ENCODE measurements at regions not wholly inside any gene's neighbourhood (a gene's known extent, or its start where the extent isn't known, plus 50 kb on each side); places are given as distances from the start of the nearest gene placed in this dataset.
A peak's percentile ranks its signal among the peaks of the same experiment; 100 is the strongest.
"Not testable (repeated sequence)": the region's sequence is repeated elsewhere in the genome, so short reads cannot be mapped to it uniquely, and the experiment has no call there.

GRCh38 chr2:89761863-89762262, 1070.4 kb downstream of the RPIA start:
- H3K9ac ChIP-seq (ENCODE audit: low read length); H3K4ac ChIP-seq (ENCODE audit: low read depth in 1 of 2, low read length in 2 of 2); H3K36me3 ChIP-seq (ENCODE audit: control insufficient read depth in 1 of 2, insufficient read depth in 2 of 2, low read depth in 1 of 2, low read length in 2 of 2); H3K4me1 ChIP-seq (ENCODE audit: control insufficient read depth, insufficient read depth, low read depth, low read length); H2BK5ac ChIP-seq (ENCODE audit: low read depth, low read length, poor library complexity, severe bottlenecking); H3K27me3 ChIP-seq (ENCODE audit: control insufficient read depth in 1 of 2, insufficient read depth in 1 of 2, low read length in 2 of 2); H3K23ac ChIP-seq (ENCODE audit: low read length in 2 of 2); H3K18ac ChIP-seq (ENCODE audit: low read depth in 1 of 2, low read length in 2 of 2); H2AFZ ChIP-seq (ENCODE audit: low read depth, low read length); H4K91ac ChIP-seq (ENCODE audit: low read length); H3K4me2 ChIP-seq (ENCODE audit: low read length, poor library complexity, severe bottlenecking); H2BK120ac ChIP-seq (ENCODE audit: low read depth, low read length); H3K27ac ChIP-seq (ENCODE audit: low read length, poor library complexity, severe bottlenecking); H2BK12ac ChIP-seq (ENCODE audit: low read length in 2 of 2); DNase-seq; H3K9me3 ChIP-seq (ENCODE audit: control insufficient read depth, low read length); H3K14ac ChIP-seq (ENCODE audit: low read length in 2 of 2); H4K8ac ChIP-seq (ENCODE audit: low read length); H2BK15ac ChIP-seq (ENCODE audit: low read depth, poor library complexity, severe bottlenecking); H3K79me1 ChIP-seq (replicated peaks; ENCODE audit: low read length, poor library complexity, severe bottlenecking); H2AK5ac ChIP-seq (ENCODE audit: low read length, severe bottlenecking); H3K4me3 ChIP-seq (ENCODE audit: insufficient read depth in 1 of 2, low read depth in 1 of 2, low read length in 2 of 2): not testable (repeated sequence)
- 84% methylated on average over 4 of the region's 4 CpGs for WGBS

- not testable (repeated sequence) for H3K18ac ChIP-seq (ENCODE audit: low read depth in 1 of 2, low read length in 2 of 2); H3K4me3 ChIP-seq (ENCODE audit: insufficient read depth in 1 of 2, low read depth in 1 of 2, low read length in 2 of 2); H2BK5ac ChIP-seq (ENCODE audit: low read depth, low read length, poor library complexity, severe bottlenecking); DNase-seq; H3K23ac ChIP-seq (ENCODE audit: low read length in 2 of 2); H3K36me3 ChIP-seq (ENCODE audit: control insufficient read depth in 1 of 2, insufficient read depth in 2 of 2, low read depth in 1 of 2, low read length in 2 of 2); H3K4me1 ChIP-seq (ENCODE audit: control insufficient read depth, insufficient read depth, low read depth, low read length); H2AFZ ChIP-seq (ENCODE audit: low read depth, low read length); H2BK120ac ChIP-seq (ENCODE audit: low read depth, low read length); H2AK5ac ChIP-seq (ENCODE audit: low read length, severe bottlenecking); H3K9me3 ChIP-seq (ENCODE audit: control insufficient read depth, low read length); H3K27ac ChIP-seq (ENCODE audit: low read length, poor library complexity, severe bottlenecking); H3K14ac ChIP-seq (ENCODE audit: low read length in 2 of 2); H4K8ac ChIP-seq (ENCODE audit: low read length); H2BK12ac ChIP-seq (ENCODE audit: low read length in 2 of 2); H3K9ac ChIP-seq (ENCODE audit: low read length); H3K4ac ChIP-seq (ENCODE audit: low read depth in 1 of 2, low read length in 2 of 2); H2BK15ac ChIP-seq (ENCODE audit: low read depth, poor library complexity, severe bottlenecking); H3K4me2 ChIP-seq (ENCODE audit: low read length, poor library complexity, severe bottlenecking); H3K79me1 ChIP-seq (replicated peaks; ENCODE audit: low read length, poor library complexity, severe bottlenecking)
- WGBS: 83% methylated on average over 13 of the region's 13 CpGs
- Histone ChIP-seq H4K91ac (ENCODE audit: low read length) (peak overlapping the region; percentile 1), H3K27me3 (ENCODE audit: control insufficient read depth in 1 of 2, insufficient read depth in 1 of 2, low read length in 2 of 2) (peaks cover 0 to 15% of the 10 kb centered on the region in 2 experiments)
Observed at GRCh38 chr2:89762461-89763253, 1071.2 kb downstream of the RPIA start.

DNA sequence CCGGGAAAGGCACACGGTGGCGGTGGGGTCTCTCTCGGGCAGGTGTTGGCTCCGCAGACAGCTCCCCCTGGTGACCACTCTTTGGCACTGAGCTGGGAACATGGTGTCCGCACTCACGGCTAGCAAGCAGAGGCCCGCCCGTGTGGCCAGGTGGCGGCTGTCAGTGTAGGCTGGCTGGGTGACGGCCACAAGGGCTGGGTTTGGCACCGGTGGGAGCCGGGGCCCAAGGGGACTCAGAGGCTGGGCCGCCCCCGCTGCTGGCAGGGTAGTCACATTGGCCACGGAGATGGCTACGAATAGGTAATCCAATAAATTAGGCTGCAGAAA, 1071.7 kb downstream of the RPIA start:
- Histone ChIP-seq H3K14ac (ENCODE audit: low read length in 2 of 2) (no peak overlapping the region), H2BK5ac (ENCODE audit: low read depth, low read length, poor library complexity, severe bottlenecking) (no peak overlapping the region), H3K18ac (ENCODE audit: low read depth in 1 of 2, low read length in 2 of 2) (no peak overlapping the region), H2BK12ac (ENCODE audit: low read length in 2 of 2) (no peak overlapping the region), H2BK15ac (ENCODE audit: low read depth, poor library complexity, severe bottlenecking) (no peak overlapping the region), H4K8ac (ENCODE audit: low read length) (no peak overlapping the region), H3K9ac (ENCODE audit: low read length) (no peak overlapping the region), H3K27me3 (ENCODE audit: control insufficient read depth in 1 of 2, insufficient read depth in 1 of 2, low read length in 2 of 2) (peaks cover 0 to 21% of the 10 kb centered on the region in 2 experiments), H2AK5ac (ENCODE audit: low read length, severe bottlenecking) (no peak overlapping the region), H3K79me1 (replicated peaks; ENCODE audit: low read length, poor library complexity, severe bottlenecking) (no peaks in the 10 kb centered on the region), H3K4me1 (ENCODE audit: control insufficient read depth, insufficient read depth, low read depth, low read length) (no peaks in the 10 kb centered on the region), H3K23ac (ENCODE audit: low read length in 2 of 2) (no peak overlapping the region), H2BK120ac (ENCODE audit: low read depth, low read length) (no peak overlapping the region), H3K9me3 (ENCODE audit: control insufficient read depth, low read length) (no peaks in the 10 kb centered on the region), H2AFZ (ENCODE audit: low read depth, low read length) (no peak overlapping the region), H3K4me3 (ENCODE audit: insufficient read depth in 1 of 2, low read depth in 1 of 2, low read length in 2 of 2) (no peak overlapping the region), H3K4ac (ENCODE audit: low read depth in 1 of 2, low read length in 2 of 2) (no peak overlapping the region), H3K4me2 (ENCODE audit: low read length, poor library complexity, severe bottlenecking) (no peak overlapping the region), H4K91ac (ENCODE audit: low read length) (no peak overlapping the region), H3K36me3 (ENCODE audit: control insufficient read depth in 1 of 2, insufficient read depth in 2 of 2, low read depth in 1 of 2, low read length in 2 of 2) (no peaks in the 10 kb centered on the region), H3K27ac (ENCODE audit: low read length, poor library complexity, severe bottlenecking) (no peak overlapping the region)
- DNase-seq: no peak
- WGBS: 88% methylated on average over 17 of the region's 17 CpGs

GRCh38 chr2:89763581-89764485, 1072.4 kb downstream of the RPIA start:
- Histone ChIP-seq H3K79me1 (replicated peaks; ENCODE audit: low read length, poor library complexity, severe bottlenecking) (no peaks in the 10 kb centered on the region), H3K23ac (ENCODE audit: low read length in 2 of 2) (no peak overlapping the region), H3K4me2 (ENCODE audit: low read length, poor library complexity, severe bottlenecking) (no peak overlapping the region), H3K4me3 (ENCODE audit: insufficient read depth in 1 of 2, low read depth in 1 of 2, low read length in 2 of 2) (peak overlapping the region in 1 of 2 experiments; percentile 7), H2BK120ac (ENCODE audit: low read depth, low read length) (no peak overlapping the region), H3K9ac (ENCODE audit: low read length) (no peak overlapping the region), H3K36me3 (ENCODE audit: control insufficient read depth in 1 of 2, insufficient read depth in 2 of 2, low read depth in 1 of 2, low read length in 2 of 2) (no peaks in the 10 kb centered on the region), H4K91ac (ENCODE audit: low read length) (no peak overlapping the region), H3K9me3 (ENCODE audit: control insufficient read depth, low read length) (no peaks in the 10 kb centered on the region), H4K8ac (ENCODE audit: low read length) (no peak overlapping the region), H2BK12ac (ENCODE audit: low read length in 2 of 2) (no peak overlapping the region), H3K14ac (ENCODE audit: low read length in 2 of 2) (no peak overlapping the region), H3K27me3 (ENCODE audit: control insufficient read depth in 1 of 2, insufficient read depth in 1 of 2, low read length in 2 of 2) (peaks cover 0 to 21% of the 10 kb centered on the region in 2 experiments), H2BK15ac (ENCODE audit: low read depth, poor library complexity, severe bottlenecking) (no peak overlapping the region), H3K4me1 (ENCODE audit: control insufficient read depth, insufficient read depth, low read depth, low read length) (no peaks in the 10 kb centered on the region), H3K4ac (ENCODE audit: low read depth in 1 of 2, low read length in 2 of 2) (no peak overlapping the region), H3K27ac (ENCODE audit: low read length, poor library complexity, severe bottlenecking) (no peak overlapping the region), H2AFZ (ENCODE audit: low read depth, low read length) (no peak overlapping the region), H2AK5ac (ENCODE audit: low read length, severe bottlenecking) (no peak overlapping the region), H2BK5ac (ENCODE audit: low read depth, low read length, poor library complexity, severe bottlenecking) (no peak overlapping the region), H3K18ac (ENCODE audit: low read depth in 1 of 2, low read length in 2 of 2) (no peak overlapping the region)
- WGBS: 84% methylated on average over 26 of the region's 29 CpGs
- no peak for DNase-seq
